ENCODE measurements at regions not wholly inside any gene's neighbourhood (a gene's known extent, or its start where the extent isn't known, plus 50 kb on each side); places are given as distances from the start of the nearest gene placed in this dataset.

DNA sequence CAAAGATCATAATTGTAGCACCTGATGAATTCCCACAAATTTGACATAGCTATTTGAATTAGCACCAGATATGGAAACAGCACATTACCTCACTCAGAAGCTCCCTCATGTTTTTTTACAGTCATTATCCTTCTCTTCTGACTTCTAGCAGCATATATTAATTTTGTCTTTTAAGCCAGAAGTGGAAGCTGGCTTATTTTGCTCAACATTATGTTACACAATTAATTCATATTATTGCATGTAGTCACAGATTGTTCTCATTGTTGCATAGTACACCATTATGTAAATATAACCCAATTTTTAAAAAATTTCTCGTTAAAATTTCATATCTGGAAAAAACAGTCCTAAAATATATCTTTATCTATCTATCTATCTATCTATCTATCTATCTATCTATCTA lies 762.3 kb downstream of the TUSC7 start:
- FAIRE-seq = no peak
- TF ChIP-seq ELF2 (CRISPR knock-in tag; IDR thresholded peaks at IDR 0.05) = no peak
- TF ChIP-seq EHMT2 (IDR thresholded peaks at IDR 0.05) = no peak
- no peak for TF ChIP-seq CCNT2 (IDR thresholded peaks at IDR 0.05; ENCODE audit: borderline replicate concordance, extremely low read depth, insufficient read length, low read depth, low read length)
- no peak for TF ChIP-seq ZNF232 (CRISPR knock-in tag; IDR thresholded peaks at IDR 0.05)
- TF ChIP-seq POLR2AphosphoS5 (IDR thresholded peaks at IDR 0.05; ENCODE audit: control insufficient read depth, insufficient read depth, low read depth, low read length) = no peak
- no peak for TF ChIP-seq ZNF384 (IDR thresholded peaks at IDR 0.05; ENCODE audit: low read depth, low read length)
- TF ChIP-seq, protein P1, sequence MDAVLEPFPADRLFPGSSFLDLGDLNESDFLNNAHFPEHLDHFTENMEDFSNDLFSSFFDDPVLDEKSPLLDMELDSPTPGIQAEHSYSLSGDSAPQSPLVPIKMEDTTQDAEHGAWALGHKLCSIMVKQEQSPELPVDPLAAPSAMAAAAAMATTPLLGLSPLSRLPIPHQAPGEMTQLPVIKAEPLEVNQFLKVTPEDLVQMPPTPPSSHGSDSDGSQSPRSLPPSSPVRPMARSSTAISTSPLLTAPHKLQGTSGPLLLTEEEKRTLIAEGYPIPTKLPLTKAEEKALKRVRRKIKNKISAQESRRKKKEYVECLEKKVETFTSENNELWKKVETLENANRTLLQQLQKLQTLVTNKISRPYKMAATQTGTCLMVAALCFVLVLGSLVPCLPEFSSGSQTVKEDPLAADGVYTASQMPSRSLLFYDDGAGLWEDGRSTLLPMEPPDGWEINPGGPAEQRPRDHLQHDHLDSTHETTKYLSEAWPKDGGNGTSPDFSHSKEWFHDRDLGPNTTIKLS (IDR thresholded peaks at IDR 0.05; ENCODE audit: borderline replicate concordance, low read depth) = no peak
- TF ChIP-seq C11orf30 (IDR thresholded peaks at IDR 0.05; ENCODE audit: low read depth) = no peak
- no peak for TF ChIP-seq ZNF583 (CRISPR knock-in tag; IDR thresholded peaks at IDR 0.05)
- TF ChIP-seq, protein P2, sequence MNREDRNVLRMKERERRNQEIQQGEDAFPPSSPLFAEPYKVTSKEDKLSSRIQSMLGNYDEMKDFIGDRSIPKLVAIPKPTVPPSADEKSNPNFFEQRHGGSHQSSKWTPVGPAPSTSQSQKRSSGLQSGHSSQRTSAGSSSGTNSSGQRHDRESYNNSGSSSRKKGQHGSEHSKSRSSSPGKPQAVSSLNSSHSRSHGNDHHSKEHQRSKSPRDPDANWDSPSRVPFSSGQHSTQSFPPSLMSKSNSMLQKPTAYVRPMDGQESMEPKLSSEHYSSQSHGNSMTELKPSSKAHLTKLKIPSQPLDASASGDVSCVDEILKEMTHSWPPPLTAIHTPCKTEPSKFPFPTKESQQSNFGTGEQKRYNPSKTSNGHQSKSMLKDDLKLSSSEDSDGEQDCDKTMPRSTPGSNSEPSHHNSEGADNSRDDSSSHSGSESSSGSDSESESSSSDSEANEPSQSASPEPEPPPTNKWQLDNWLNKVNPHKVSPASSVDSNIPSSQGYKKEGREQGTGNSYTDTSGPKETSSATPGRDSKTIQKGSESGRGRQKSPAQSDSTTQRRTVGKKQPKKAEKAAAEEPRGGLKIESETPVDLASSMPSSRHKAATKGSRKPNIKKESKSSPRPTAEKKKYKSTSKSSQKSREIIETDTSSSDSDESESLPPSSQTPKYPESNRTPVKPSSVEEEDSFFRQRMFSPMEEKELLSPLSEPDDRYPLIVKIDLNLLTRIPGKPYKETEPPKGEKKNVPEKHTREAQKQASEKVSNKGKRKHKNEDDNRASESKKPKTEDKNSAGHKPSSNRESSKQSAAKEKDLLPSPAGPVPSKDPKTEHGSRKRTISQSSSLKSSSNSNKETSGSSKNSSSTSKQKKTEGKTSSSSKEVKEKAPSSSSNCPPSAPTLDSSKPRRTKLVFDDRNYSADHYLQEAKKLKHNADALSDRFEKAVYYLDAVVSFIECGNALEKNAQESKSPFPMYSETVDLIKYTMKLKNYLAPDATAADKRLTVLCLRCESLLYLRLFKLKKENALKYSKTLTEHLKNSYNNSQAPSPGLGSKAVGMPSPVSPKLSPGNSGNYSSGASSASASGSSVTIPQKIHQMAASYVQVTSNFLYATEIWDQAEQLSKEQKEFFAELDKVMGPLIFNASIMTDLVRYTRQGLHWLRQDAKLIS (CRISPR knock-in tag; IDR thresholded peaks at IDR 0.05) = no peak
- no peak for TF ChIP-seq RBFOX2 (IDR thresholded peaks at IDR 0.05; ENCODE audit: low read depth, low read length)
- TF ChIP-seq MAFG (tag; conservative IDR thresholded peaks at IDR 0.05) = no peak
- no peak for TF ChIP-seq HDAC6 (IDR thresholded peaks at IDR 0.05; ENCODE audit: low read depth, low read length)
- no peak for TF ChIP-seq GTF2E2 (tag; IDR thresholded peaks at IDR 0.05)
- no peak for TF ChIP-seq SP1 (CRISPR knock-in tag; IDR thresholded peaks at IDR 0.05)
- no peak for TF ChIP-seq SIN3B (IDR thresholded peaks at IDR 0.05; ENCODE audit: low read depth)
- TF ChIP-seq SRSF1 (IDR thresholded peaks at IDR 0.05; ENCODE audit: low read depth, low read length) = no peak
- no peak for TF ChIP-seq MTA2 (IDR thresholded peaks at IDR 0.05; ENCODE audit: low read depth)
- TF ChIP-seq LEF1 (IDR thresholded peaks at IDR 0.05) = no peak

More for the DNA sequence above, 762.3 kb downstream of the TUSC7 start:
- Histone ChIP-seq H3K9me3 (replicated peaks; ENCODE audit: control insufficient read depth, insufficient read depth, low read depth, low read length) (no peaks in the 10 kb centered on the region), H3K27me3 (ENCODE audit: control insufficient read depth in 2 of 2, insufficient read depth in 2 of 2, low read length in 2 of 2) (no peaks in the 10 kb centered on the region), H3K4me2 (ENCODE audit: insufficient read depth, low read length) (no peak overlapping the region), H3K79me2 (ENCODE audit: control insufficient read depth, insufficient read depth, low read length) (no peaks in the 10 kb centered on the region), H3K27ac (ENCODE audit: extremely low read depth, low read depth, low read length) (no peak overlapping the region), H4K20me1 (replicated peaks; ENCODE audit: control insufficient read depth, insufficient read depth, low read length) (no peaks in the 10 kb centered on the region), H3K4me3 (no peak overlapping the region), H3K9ac (ENCODE audit: insufficient read depth in 1 of 2, low read depth in 2 of 2, low read length in 2 of 2) (no peak overlapping the region), H3K9me1 (ENCODE audit: control insufficient read depth, insufficient read depth, low read length) (no peaks in the 10 kb centered on the region), H3K36me3 (ENCODE audit: control insufficient read depth, insufficient read depth, low read length) (no peaks in the 10 kb centered on the region), H2AFZ (ENCODE audit: low read depth, low read length) (no peak overlapping the region), H3K4me1 (replicated peaks in 1 of 2; ENCODE audit: control insufficient read depth in 2 of 2, insufficient read depth in 2 of 2, low read length in 2 of 2) (no peaks in the 10 kb centered on the region)
- in situ Hi-C loops (cut with MboI) (no loop called here), intact Hi-C loops (cut with micrococcal nuclease) (no loop called here)
- DNase-seq (ENCODE audit: extremely low read depth in 1 of 4, low spot score in 3 of 4) (no peak), ATAC-seq (no peak)
- 0% methylated on average over 1 of the region's 1 CpG for WGBS (ENCODE audit: insufficient coverage, low coverage, missing lambda C conversion rate)
- ChIA-PET CTCF (ENCODE audit: low intra/inter-chr PET ratio) (no interaction called here), POLR2A (no interaction called here)
- BruUV-seq (replicated peaks) = no TSS peak

Measured in K562 (cell line).